Stimulated activated CD8-positive, alpha-beta memory T cell treated with anti-CD3 and anti-CD28 coated beads, Interleukin-12 subunit alpha, Interleukin-12 subunit beta, amount 100 ng/mL, for 24 hours (primary cell): ENCODE measurements at regions not wholly inside any gene's neighbourhood (a gene's known extent, or its start where the extent isn't known, plus 50 kb on each side); places are given as distances from the start of the nearest gene placed in this dataset.
"Not testable (repeated sequence)": the region's sequence is repeated elsewhere in the genome, so short reads cannot be mapped to it uniquely, and the experiment has no call there.

Experiments used
- DNase-seq: peaks from one replicate; pipeline ENCODE4 v3.0.0-alpha.2; 2020; ENCODE audit errors: extremely low read depth

- no peak for DNase-seq
These were observed 300.1 kb upstream of the PROK2 start for GRCh38 chr3:72085036-72085435.

DNA sequence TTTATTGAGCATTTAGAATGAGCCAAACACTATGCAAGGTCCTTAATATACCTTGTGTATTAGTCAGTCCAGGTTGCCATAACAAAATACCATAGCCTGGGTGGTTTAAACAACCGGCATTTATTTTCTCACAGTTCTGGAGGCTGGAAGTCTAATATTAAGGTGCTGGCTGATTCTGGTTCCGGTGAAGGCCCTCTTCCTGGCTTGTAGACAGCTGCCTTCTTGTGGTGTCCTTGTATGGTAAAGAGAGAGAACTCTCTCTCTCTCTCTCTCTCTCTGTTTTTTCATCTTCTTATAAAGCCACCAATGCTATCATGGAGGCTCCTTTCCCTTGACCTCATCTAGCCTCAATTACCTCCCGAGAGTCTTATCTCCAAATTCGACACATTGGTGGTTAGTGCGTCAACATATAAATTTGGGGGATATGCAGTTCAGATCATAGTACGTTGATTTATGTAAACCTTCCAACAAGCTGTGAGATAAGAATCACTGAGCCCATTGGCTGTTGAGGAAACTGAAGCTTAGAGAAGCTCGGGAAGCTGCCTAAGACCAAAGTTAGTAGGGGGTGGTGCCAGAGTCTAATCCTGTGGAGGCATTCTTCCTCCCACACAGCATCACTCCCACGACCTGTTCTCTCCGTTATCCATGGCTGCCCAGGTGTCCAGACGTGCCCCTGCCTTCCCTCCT lies 298.0 kb upstream of the PROK2 start:
- no peak for DNase-seq

DNA sequence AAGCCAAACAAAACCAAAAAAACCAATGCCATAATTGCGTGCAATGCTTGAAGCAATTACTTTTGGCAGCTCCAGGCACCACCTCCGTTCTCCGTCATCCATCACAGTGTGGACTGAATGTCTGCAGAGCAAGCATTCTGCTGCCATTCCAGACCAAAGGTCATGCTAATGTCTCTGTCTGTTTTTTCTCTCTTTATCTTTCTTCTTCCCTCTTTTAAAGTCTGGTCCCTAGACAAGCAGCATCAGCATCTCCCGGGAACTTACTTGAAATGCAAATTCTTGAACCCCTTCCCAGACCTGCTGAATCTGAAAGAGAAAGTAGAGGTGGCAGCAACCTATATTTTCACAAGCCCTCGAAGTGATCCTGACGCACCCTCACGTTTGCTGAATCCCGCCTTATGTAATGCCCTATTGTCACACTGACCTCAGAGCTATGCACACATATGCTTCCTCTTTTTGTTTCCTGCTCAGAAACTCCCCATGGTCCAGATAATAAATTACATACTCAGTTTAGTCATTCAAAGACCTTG lies 297.3 kb upstream of the PROK2 start:
- no peak for DNase-seq

- DNase-seq: no peak
These were observed 296.7 kb upstream of the PROK2 start for GRCh38 chr3:72081471-72082185.

- DNase-seq: no peak
These were observed 295.9 kb upstream of the PROK2 start for GRCh38 chr3:72080800-72081199.

GRCh38 chr3:72080095-72080494 lies 295.1 kb upstream of the PROK2 start:
- DNase-seq: no peak

GRCh38 chr3:72079369-72079872 lies 294.5 kb upstream of the PROK2 start:
- DNase-seq: no peak

DNA sequence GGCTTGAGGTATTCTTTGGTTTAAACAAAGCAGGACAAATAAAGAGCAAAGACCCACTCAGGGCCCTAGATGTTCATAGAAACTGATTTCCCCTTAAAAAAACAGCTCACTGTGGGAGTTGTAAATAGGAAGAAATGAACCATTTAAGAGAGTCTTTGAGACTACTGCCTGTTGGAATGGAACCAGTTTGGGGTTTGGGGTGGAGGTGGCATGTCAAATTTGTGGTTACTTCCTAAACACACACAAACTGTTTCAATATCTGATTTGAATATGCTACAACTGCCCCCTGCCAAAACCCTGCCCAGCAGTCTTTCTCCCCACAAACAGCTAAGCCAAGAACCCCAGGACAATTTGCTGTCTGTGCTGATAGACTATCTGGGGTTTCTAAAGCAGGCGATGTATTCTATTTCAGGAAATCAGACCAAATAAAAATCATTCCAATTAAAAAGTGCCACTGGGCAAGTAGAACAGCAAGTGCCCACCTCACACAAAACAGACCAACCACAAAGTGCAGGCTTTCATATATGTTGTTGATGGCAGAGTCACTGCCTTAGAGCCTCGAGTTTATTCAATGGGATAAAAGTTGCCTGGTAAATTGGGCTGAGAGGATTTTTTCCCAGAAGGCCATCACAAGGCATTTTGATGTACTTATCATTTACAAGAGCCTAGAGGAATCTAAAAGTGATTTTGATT lies 293.9 kb upstream of the PROK2 start:
- no peak for DNase-seq

GRCh38 chr3:72077473-72078259 lies 292.7 kb upstream of the PROK2 start:
- DNase-seq: no peak

DNA sequence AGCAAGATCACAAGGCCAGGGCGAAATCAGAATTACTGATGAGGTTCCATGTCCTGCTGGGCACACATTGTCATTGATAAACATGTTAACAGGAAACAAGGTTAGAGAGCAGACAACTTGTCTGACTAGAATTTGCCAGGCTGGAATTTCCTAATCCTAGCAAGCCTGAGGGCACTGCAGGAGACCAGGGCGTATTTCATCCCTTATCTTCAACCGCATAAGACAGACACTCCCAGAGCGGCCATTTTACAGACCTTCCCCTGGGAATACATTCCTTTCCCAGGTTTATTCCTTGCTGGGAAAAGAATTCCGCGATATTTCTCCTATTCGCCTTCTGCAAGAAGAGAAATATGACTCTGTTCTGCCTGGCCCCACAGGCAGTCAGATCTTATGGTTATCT lies 290.9 kb upstream of the PROK2 start:
- not testable (repeated sequence) for DNase-seq

GRCh38 chr3:72071624-72072023 lies 286.7 kb upstream of the PROK2 start:
- DNase-seq: no peak

GRCh38 chr3:72070005-72070404 lies 285.1 kb upstream of the PROK2 start:
- no peak for DNase-seq

DNA sequence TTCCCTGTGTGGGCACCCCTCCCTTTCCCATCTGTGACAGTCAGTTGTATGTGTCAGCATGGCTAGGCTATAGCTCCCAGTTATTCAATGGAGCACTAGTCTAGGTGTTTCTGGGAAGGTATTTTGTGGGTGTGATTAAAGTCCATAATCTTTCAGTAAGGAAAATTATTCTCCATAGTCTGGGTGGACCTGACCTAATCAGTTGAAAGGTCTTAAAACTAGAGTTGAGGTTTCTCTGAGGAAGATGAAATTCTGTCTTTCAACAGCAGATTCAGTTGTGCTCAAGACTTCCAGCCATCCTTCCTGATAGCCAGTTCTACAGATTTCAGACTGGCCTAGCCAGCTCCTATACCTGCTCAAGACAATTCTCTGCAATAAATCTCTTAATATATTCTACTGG lies 284.6 kb upstream of the PROK2 start:
- no peak for DNase-seq

DNA sequence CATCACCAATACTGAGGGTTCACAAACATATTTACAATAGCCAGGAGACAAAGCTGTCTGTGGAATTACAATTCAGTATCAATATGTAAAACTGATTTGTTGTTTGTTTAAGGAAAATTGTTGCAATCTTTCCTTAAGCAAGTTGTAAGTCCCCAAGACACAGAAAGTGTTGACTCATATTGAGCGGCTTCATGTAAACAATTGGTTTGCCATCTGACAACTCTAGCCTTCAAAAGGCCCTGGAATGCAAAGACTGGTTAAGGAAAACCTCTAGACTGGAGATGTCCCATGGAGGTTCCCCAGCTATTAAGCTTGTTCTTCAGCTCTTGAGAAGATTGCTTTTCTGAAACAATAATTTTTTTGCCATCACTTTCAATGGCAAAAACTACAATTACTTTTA lies 283.7 kb upstream of the PROK2 start:
- DNase-seq: no peak

DNA sequence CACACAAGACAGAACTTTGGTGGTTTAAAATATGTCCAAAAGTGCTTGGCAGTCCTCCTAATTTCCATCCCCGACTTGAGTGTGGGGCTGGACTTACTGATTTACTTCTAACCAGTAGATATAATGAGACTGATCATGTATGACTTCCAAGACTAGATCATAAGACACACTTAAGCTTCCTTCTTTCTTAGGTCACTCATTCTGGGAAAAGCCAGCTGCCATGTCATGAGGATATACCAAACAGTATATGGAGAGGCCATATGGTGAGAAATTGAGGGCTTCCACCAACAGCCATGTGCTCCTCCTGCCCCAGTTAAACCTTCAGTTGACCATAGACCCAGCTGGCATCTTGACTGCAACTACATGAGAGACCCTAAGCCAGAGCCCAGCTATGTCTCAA lies 282.8 kb upstream of the PROK2 start:
- no peak for DNase-seq

DNA sequence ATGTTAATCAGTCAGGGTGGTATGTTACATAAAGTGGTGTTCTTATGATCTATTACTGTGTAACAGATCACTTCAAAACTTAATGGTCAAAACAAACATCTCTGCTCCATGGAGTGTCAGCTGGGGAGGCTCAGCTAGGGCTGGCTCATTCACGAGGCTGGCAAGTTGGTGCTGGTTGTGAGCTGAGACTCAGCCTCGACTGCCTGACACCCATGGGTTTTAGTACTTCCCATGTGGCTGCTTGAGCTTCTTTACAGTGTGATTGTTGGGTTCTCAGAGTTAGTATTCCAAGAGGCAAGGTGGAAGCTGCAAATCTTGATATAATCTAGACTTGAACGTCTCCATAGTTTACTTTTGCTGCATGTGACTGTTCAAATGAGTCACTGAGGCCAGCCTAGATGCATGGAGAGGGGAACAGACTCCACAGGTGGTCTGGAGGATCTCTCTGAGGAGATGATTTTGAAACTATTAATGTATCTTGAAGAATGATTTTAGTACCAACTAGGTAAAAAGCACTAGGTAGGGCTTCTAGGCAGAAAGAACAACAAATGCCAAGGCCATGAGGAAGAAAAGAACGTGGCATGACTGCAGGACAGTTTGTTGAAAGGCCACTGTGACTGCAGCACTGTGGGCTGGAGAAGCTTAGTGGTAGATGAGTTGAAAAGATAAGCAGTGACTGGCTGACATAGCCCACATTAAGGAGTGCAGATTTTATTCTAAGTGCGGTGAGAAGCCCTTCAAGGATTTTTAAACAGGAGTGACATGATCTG lies 281.1 kb upstream of the PROK2 start:
- DNase-seq: no peak

- DNase-seq: no peak
These were observed 280.3 kb upstream of the PROK2 start for GRCh38 chr3:72065236-72065635.

GRCh38 chr3:72064727-72065126 lies 279.8 kb upstream of the PROK2 start:
- DNase-seq: not testable (repeated sequence)

DNA sequence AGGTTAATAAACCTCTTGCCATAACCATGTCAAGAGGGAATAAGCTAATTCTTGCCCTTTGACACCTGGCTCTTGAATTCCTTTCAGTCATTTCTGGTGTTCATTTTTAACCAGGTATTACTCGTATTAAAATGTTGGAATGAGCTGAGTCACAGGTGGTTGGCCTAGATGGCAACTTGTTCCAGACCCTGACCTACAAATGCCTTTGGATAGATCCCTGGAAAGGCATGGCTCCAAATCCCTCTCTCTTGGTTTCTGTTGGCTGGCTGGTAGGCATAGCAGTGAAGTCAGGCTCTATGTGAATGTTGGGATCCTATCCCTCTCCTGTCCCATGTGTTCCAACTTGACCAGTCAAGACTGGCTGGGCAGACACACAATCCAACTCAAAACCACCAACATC lies 277.1 kb upstream of the PROK2 start:
- DNase-seq: no peak

- DNase-seq: no peak
These were observed 275.6 kb upstream of the PROK2 start for GRCh38 chr3:72060447-72061034.
